ENCODE measurements at regions not wholly inside any gene's neighbourhood (a gene's known extent, or its start where the extent isn't known, plus 50 kb on each side); places are given as distances from the start of the nearest gene placed in this dataset.

DNA sequence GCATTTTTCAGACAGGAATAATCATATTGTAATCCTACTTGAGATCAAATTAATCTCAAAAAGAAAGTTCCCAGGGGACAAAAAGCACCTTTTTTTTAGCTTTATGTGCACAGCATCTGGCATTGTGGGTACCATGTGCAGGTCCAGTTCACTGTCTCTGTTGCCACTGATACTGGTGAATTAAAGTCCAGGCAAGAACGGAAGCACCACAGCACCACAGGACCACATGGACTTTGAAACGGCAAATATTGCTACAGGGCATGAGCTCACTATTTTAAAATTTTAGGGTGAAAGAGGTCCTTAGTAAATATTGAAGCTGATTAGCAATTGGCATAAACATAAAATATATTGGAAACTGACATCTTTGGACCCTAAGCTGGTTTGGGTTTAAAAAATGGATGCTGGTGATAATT is 709.0 kb downstream of the EPM2A start:
- no peaks in the 10 kb centered on the region for H3K9me3 ChIP-seq (ENCODE audit: low read length)
- H2AFZ ChIP-seq (ENCODE audit: low read length): no peak overlapping the region
- no peaks in the 10 kb centered on the region for H3K36me3 ChIP-seq (ENCODE audit: insufficient read depth, low read length)
- H4K20me1 ChIP-seq (ENCODE audit: insufficient read depth, low read depth, low read length): no peaks in the 10 kb centered on the region
- no peak overlapping the region for H3K4me3 ChIP-seq (ENCODE audit: low read length)
- H3K4me2 ChIP-seq (ENCODE audit: low read depth, low read length, poor library complexity, severe bottlenecking): no peak overlapping the region
- H3K9ac ChIP-seq (ENCODE audit: low read length): no peak overlapping the region
- no peaks in the 10 kb centered on the region for H3K79me2 ChIP-seq (ENCODE audit: low read length)
- no peaks in the 10 kb centered on the region for H3K4me1 ChIP-seq (ENCODE audit: low read length)
- H3K27me3 ChIP-seq (ENCODE audit: low read length): no peaks in the 10 kb centered on the region
- no peak for DNase-seq
- H3K27ac ChIP-seq (ENCODE audit: low read length): no peak overlapping the region
- no peaks in the 10 kb centered on the region for H3K9me2 ChIP-seq (replicated peaks; ENCODE audit: insufficient read depth, low read length)

DNA sequence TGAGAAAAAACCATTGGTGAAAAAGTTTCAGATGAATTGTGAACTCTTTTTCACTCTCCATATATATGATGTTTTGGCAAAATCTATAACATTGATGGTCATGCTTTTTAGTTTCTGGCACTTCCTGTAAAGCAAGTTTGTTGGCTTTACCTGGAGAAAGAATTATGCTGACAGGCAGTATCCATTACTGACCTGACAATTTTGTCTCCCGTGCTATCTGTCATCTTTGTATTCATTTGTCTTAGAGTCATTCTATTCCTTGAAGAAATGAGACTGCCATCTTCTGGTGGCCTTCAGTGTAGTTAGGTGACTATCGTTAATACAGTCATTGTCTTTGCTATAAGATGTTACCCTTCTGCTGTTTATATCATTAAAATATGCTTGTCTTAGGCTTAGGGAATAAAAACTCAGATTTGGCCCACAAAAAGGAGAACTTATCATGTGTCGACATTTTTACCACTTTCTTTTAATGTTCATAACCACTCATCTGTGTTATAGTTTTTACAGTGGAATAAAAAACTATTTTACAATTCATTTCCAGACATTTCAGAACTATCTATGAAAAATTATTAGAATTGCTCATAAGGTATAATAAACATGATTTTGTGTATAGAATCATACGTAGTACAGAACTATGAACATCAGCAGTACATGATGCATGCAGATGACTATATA is 707.0 kb downstream of the EPM2A start:
- no peaks in the 10 kb centered on the region for H3K9me2 ChIP-seq (replicated peaks; ENCODE audit: insufficient read depth, low read length)
- H2AFZ ChIP-seq (ENCODE audit: low read length): no peak overlapping the region
- H3K9ac ChIP-seq (ENCODE audit: low read length): no peak overlapping the region
- peak; percentile 58 for DNase-seq
- no peaks in the 10 kb centered on the region for H3K27me3 ChIP-seq (ENCODE audit: low read length)
- no peaks in the 10 kb centered on the region for H4K20me1 ChIP-seq (ENCODE audit: insufficient read depth, low read depth, low read length)
- H3K4me2 ChIP-seq (ENCODE audit: low read depth, low read length, poor library complexity, severe bottlenecking): no peak overlapping the region
- no peaks in the 10 kb centered on the region for H3K9me3 ChIP-seq (ENCODE audit: low read length)
- no peak overlapping the region for H3K4me3 ChIP-seq (ENCODE audit: low read length)
- H3K27ac ChIP-seq (ENCODE audit: low read length): no peak overlapping the region
- H3K4me1 ChIP-seq (ENCODE audit: low read length): no peaks in the 10 kb centered on the region
- H3K36me3 ChIP-seq (ENCODE audit: insufficient read depth, low read length): no peaks in the 10 kb centered on the region
- no peaks in the 10 kb centered on the region for H3K79me2 ChIP-seq (ENCODE audit: low read length)

DNA sequence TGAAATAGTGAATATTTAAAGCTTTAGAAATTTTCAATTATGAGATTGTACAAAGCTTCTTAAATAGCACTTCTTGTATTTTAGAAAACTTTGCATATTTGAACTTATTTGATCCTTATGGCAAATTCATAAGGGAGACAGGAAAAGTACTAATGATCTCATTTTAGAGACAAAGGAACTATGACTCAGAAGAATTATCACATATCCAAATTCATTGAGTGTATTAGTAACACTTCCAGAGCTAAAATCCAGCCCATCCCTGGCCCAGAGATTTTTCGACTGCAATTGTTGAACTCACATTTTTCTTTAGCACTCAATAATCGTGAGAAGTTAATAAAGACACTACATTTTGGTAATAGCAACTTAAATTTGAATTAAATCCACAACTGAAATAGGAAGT is 704.3 kb downstream of the EPM2A start:
- Histone ChIP-seq H3K9ac (ENCODE audit: low read length) (no peak overlapping the region), H3K9me3 (ENCODE audit: low read length) (no peaks in the 10 kb centered on the region), H3K27ac (ENCODE audit: low read length) (no peak overlapping the region), H2AFZ (ENCODE audit: low read length) (no peak overlapping the region), H4K20me1 (ENCODE audit: insufficient read depth, low read depth, low read length) (no peaks in the 10 kb centered on the region), H3K4me1 (ENCODE audit: low read length) (no peaks in the 10 kb centered on the region), H3K9me2 (replicated peaks; ENCODE audit: insufficient read depth, low read length) (no peaks in the 10 kb centered on the region), H3K79me2 (ENCODE audit: low read length) (no peaks in the 10 kb centered on the region), H3K4me3 (ENCODE audit: low read length) (no peak overlapping the region), H3K27me3 (ENCODE audit: low read length) (no peaks in the 10 kb centered on the region), H3K4me2 (ENCODE audit: low read depth, low read length, poor library complexity, severe bottlenecking) (no peak overlapping the region), H3K36me3 (ENCODE audit: insufficient read depth, low read length) (no peaks in the 10 kb centered on the region)
- DNase-seq: no peak

DNA sequence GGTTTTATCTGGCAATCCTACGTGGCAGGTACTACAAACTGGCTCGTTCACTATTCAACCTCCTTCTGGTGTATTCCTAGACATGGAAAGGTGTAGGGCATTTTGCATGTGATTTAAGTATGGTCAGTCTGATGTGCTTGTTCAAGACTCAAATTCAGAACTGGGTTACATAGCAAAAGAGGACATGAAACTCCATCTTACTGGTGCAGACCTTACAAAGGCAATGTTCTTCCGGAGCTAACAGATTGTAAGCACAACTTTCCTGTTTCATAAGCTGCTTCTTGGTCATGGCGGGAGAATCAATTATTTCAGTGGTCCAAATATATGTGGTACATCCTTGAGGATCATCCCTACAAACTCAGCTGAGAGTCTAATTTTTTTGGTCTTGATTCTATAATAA is 703.4 kb downstream of the EPM2A start:
- no peak overlapping the region for H3K27ac ChIP-seq (ENCODE audit: low read length)
- H3K36me3 ChIP-seq (ENCODE audit: insufficient read depth, low read length): no peaks in the 10 kb centered on the region
- no peaks in the 10 kb centered on the region for H3K4me1 ChIP-seq (ENCODE audit: low read length)
- no peaks in the 10 kb centered on the region for H3K79me2 ChIP-seq (ENCODE audit: low read length)
- no peak overlapping the region for H2AFZ ChIP-seq (ENCODE audit: low read length)
- no peak overlapping the region for H3K4me2 ChIP-seq (ENCODE audit: low read depth, low read length, poor library complexity, severe bottlenecking)
- no peak overlapping the region for H3K9ac ChIP-seq (ENCODE audit: low read length)
- H3K27me3 ChIP-seq (ENCODE audit: low read length): no peaks in the 10 kb centered on the region
- no peak overlapping the region for H3K4me3 ChIP-seq (ENCODE audit: low read length)
- H3K9me3 ChIP-seq (ENCODE audit: low read length): no peaks in the 10 kb centered on the region
- no peaks in the 10 kb centered on the region for H4K20me1 ChIP-seq (ENCODE audit: insufficient read depth, low read depth, low read length)
- no peak for DNase-seq
- H3K9me2 ChIP-seq (replicated peaks; ENCODE audit: insufficient read depth, low read length): no peaks in the 10 kb centered on the region

DNA sequence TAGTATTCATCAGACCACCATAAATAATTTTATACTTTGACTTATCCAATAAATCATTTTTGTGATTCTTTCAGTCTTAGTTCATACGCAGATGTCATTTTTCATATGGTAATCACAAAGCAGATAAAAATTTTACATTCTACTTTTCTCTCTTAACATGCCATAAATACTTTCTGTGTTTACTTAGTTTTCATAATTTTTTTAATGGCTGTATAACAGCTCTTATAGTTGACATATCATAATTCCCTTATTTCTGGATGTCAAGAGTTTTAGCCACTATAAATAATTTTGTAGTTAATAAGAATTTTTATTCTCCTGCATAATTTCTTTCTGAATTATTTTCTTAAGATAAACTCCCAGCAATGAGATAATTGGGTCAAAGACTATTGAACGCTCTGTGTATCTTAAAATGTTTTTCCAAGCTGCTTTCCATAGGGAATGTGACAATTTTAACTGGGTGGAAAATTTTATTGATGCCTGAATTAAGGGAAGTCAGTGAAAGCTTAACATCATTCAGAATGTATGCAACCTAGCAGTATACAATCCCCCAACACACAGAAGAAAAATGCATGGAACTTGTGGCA is 702.7 kb downstream of the EPM2A start:
- Histone ChIP-seq H3K36me3 (ENCODE audit: insufficient read depth, low read length) (no peaks in the 10 kb centered on the region), H3K79me2 (ENCODE audit: low read length) (no peaks in the 10 kb centered on the region), H4K20me1 (ENCODE audit: insufficient read depth, low read depth, low read length) (no peaks in the 10 kb centered on the region), H3K9me2 (replicated peaks; ENCODE audit: insufficient read depth, low read length) (no peaks in the 10 kb centered on the region), H3K4me2 (ENCODE audit: low read depth, low read length, poor library complexity, severe bottlenecking) (no peak overlapping the region), H3K27ac (ENCODE audit: low read length) (no peak overlapping the region), H3K9me3 (ENCODE audit: low read length) (no peaks in the 10 kb centered on the region), H3K9ac (ENCODE audit: low read length) (no peak overlapping the region), H2AFZ (ENCODE audit: low read length) (no peak overlapping the region), H3K27me3 (ENCODE audit: low read length) (no peaks in the 10 kb centered on the region), H3K4me3 (ENCODE audit: low read length) (no peak overlapping the region), H3K4me1 (ENCODE audit: low read length) (no peaks in the 10 kb centered on the region)
- no peak for DNase-seq

DNA sequence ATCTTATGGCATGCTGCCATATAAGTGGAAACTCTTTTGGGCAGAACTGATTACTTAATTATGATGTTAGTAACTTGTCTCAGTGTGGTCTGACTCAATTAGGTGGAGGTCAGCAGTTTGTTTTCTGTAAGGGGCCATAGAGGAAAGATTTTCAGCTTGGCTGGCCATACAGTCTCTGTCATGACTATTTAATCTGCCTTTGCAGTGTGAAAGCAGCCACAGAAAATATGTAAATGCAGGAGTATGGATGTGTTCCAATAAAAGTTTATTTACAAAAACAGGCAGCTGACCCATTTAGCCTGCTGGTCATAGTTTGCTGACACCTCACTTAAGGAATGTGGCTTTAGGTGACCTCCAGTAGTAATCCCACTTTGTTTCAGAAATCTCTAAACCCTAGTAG is 700.7 kb downstream of the EPM2A start:
- Histone ChIP-seq H3K79me2 (ENCODE audit: low read length) (no peaks in the 10 kb centered on the region), H2AFZ (ENCODE audit: low read length) (no peak overlapping the region), H4K20me1 (ENCODE audit: insufficient read depth, low read depth, low read length) (no peaks in the 10 kb centered on the region), H3K4me2 (ENCODE audit: low read depth, low read length, poor library complexity, severe bottlenecking) (no peak overlapping the region), H3K9ac (ENCODE audit: low read length) (no peak overlapping the region), H3K9me2 (replicated peaks; ENCODE audit: insufficient read depth, low read length) (no peaks in the 10 kb centered on the region), H3K4me1 (ENCODE audit: low read length) (no peaks in the 10 kb centered on the region), H3K27ac (ENCODE audit: low read length) (no peak overlapping the region), H3K9me3 (ENCODE audit: low read length) (no peaks in the 10 kb centered on the region), H3K27me3 (ENCODE audit: low read length) (no peaks in the 10 kb centered on the region), H3K36me3 (ENCODE audit: insufficient read depth, low read length) (no peaks in the 10 kb centered on the region), H3K4me3 (ENCODE audit: low read length) (no peak overlapping the region)
- no peak for DNase-seq

DNA sequence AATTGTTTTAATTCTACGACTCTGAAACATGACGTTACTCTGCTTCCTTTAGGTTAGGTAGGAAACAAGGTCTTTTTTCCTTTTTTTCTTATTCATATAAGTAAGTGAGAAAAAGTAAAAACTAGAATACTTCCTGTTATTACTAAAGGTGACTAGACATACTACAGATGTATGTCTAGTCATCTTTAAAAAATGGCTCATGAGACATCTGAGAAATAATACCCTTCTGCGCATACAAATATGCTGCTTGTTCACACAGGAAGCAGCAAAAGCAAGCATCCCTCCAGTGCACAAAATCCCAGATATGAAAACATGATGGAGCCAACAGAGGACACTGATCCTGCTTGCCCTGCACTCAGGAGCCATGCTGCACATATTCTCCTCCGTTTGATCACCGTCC is 699.1 kb downstream of the EPM2A start:
- no peaks in the 10 kb centered on the region for H3K79me2 ChIP-seq (ENCODE audit: low read length)
- H2AFZ ChIP-seq (ENCODE audit: low read length): no peak overlapping the region
- H3K4me1 ChIP-seq (ENCODE audit: low read length): no peaks in the 10 kb centered on the region
- no peaks in the 10 kb centered on the region for H3K9me3 ChIP-seq (ENCODE audit: low read length)
- no peak overlapping the region for H3K27ac ChIP-seq (ENCODE audit: low read length)
- DNase-seq: no peak
- H4K20me1 ChIP-seq (ENCODE audit: insufficient read depth, low read depth, low read length): no peaks in the 10 kb centered on the region
- no peak overlapping the region for H3K9ac ChIP-seq (ENCODE audit: low read length)
- H3K27me3 ChIP-seq (ENCODE audit: low read length): no peaks in the 10 kb centered on the region
- no peaks in the 10 kb centered on the region for H3K9me2 ChIP-seq (replicated peaks; ENCODE audit: insufficient read depth, low read length)
- H3K4me2 ChIP-seq (ENCODE audit: low read depth, low read length, poor library complexity, severe bottlenecking): no peak overlapping the region
- no peaks in the 10 kb centered on the region for H3K36me3 ChIP-seq (ENCODE audit: insufficient read depth, low read length)
- H3K4me3 ChIP-seq (ENCODE audit: low read length): no peak overlapping the region

DNA sequence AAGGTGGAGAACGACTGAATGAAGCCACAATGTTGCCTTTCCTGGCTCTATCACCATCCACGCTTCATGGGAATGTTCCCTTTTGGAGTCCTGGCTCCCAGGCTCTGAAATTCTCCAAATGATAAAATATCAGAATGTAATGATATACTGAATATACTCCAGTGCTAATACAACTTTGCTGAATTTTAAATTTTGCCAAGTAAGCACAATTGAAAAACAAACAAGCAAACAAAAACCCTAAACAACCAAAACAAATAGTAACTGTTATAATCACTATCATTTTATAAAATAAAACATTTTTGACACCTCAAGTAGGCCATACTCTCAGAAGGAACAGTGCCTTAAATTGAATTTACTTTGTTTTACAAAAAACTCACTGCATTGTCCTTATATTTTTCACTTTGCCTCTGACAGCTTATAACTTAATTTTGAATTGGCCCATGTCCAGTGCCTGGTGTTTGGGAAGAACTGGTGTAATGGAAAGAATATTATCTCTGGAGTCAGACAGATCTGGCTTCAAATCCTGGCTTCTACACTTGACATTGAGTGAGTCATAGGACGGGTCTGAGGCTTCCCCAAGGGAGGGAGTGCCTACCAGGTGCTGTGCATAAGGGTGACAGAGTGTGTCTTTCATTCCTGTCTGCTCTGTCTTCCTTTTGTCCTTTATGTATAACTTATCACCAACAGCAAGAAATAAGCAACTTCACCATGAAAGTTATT is 698.3 kb downstream of the EPM2A start:
- Histone ChIP-seq H3K27ac (ENCODE audit: low read length) (no peak overlapping the region), H3K36me3 (ENCODE audit: insufficient read depth, low read length) (no peaks in the 10 kb centered on the region), H3K4me1 (ENCODE audit: low read length) (no peaks in the 10 kb centered on the region), H3K4me3 (ENCODE audit: low read length) (no peak overlapping the region), H3K27me3 (ENCODE audit: low read length) (no peaks in the 10 kb centered on the region), H3K79me2 (ENCODE audit: low read length) (no peaks in the 10 kb centered on the region), H3K9me3 (ENCODE audit: low read length) (no peaks in the 10 kb centered on the region), H2AFZ (ENCODE audit: low read length) (no peak overlapping the region), H4K20me1 (ENCODE audit: insufficient read depth, low read depth, low read length) (no peaks in the 10 kb centered on the region), H3K4me2 (ENCODE audit: low read depth, low read length, poor library complexity, severe bottlenecking) (no peak overlapping the region), H3K9ac (ENCODE audit: low read length) (no peak overlapping the region), H3K9me2 (replicated peaks; ENCODE audit: insufficient read depth, low read length) (no peaks in the 10 kb centered on the region)
- DNase-seq: no peak
